Astrocyte of the spinal cord (primary cell): ENCODE measurements at regions not wholly inside any gene's neighbourhood (a gene's known extent, or its start where the extent isn't known, plus 50 kb on each side); places are given as distances from the start of the nearest gene placed in this dataset.
"Not testable (repeated sequence)": the region's sequence is repeated elsewhere in the genome, so short reads cannot be mapped to it uniquely, and the experiment has no call there.

ENCODE experiments used
- DNase-seq: peaks from one replicate; pipeline ENCODE4 v3.0.0; 2011; ENCODE audit warnings: low read depth, low spot score
- H3K4me3 ChIP-seq: 2 replicates; pipeline ENCODE4 v1.5.1; 2011; ENCODE audit warnings: low read depth, mild to moderate bottlenecking, low read length, moderate library complexity
- in situ Hi-C: cut with HindIII; loops from 2 replicates; pipeline ENCODE4 v1.10.0; 2017; ENCODE audit warnings: low sequenced_read_pairs
- TF ChIP-seq, protein P1 (sequence below): IDR thresholded peaks from 2 replicates; pipeline ENCODE4 v1.5.1; 2012; ENCODE audit warnings: low read depth, mild to moderate bottlenecking, low read length, inconsistent platforms

DNA sequence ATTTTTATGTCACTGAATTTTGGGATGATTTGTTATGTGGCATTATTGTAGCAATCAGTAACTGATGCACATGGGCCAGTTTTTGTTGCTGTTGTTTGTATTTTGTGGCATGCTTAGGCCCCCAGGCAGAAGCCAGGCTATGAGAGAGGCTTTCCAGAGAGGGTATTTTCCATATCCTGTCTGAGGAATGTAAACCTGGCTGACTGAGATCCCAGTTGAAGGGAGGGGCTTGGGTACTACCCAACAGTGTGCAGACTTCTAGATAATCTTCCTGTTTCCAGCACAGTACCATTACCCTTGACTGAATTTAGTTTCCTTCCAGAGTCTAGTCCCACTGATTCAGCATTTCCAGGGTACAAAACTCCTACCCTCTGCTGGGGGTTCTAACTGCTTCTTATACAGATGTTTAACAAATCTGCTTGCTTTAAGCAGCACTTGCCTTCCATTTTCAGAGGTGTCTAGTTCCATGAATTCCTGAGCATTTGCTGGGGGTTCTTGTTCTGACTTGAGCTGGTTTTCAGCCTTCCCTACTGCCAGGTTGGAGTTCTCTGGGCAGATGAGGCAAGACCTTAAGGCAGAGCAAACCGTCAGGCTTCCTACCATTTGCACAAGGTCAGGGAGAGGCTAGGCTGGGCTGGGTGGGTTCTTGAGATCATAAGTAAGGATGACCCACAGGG is 104.7 kb upstream of the EGFL6 start:
- in situ Hi-C loops, result no loop called here
- TF ChIP-seq, protein P1, sequence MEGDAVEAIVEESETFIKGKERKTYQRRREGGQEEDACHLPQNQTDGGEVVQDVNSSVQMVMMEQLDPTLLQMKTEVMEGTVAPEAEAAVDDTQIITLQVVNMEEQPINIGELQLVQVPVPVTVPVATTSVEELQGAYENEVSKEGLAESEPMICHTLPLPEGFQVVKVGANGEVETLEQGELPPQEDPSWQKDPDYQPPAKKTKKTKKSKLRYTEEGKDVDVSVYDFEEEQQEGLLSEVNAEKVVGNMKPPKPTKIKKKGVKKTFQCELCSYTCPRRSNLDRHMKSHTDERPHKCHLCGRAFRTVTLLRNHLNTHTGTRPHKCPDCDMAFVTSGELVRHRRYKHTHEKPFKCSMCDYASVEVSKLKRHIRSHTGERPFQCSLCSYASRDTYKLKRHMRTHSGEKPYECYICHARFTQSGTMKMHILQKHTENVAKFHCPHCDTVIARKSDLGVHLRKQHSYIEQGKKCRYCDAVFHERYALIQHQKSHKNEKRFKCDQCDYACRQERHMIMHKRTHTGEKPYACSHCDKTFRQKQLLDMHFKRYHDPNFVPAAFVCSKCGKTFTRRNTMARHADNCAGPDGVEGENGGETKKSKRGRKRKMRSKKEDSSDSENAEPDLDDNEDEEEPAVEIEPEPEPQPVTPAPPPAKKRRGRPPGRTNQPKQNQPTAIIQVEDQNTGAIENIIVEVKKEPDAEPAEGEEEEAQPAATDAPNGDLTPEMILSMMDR, result no peak
- H3K4me3 ChIP-seq, result no peak overlapping the region
- no peak for DNase-seq

GRCh38 chrX:13463608-13464007 is 105.8 kb upstream of the EGFL6 start:
- DNase-seq, result peak; percentile 80
- in situ Hi-C loops, result no loop called here
- H3K4me3 ChIP-seq, result no peak overlapping the region
- TF ChIP-seq, protein P1, result no peak

DNA sequence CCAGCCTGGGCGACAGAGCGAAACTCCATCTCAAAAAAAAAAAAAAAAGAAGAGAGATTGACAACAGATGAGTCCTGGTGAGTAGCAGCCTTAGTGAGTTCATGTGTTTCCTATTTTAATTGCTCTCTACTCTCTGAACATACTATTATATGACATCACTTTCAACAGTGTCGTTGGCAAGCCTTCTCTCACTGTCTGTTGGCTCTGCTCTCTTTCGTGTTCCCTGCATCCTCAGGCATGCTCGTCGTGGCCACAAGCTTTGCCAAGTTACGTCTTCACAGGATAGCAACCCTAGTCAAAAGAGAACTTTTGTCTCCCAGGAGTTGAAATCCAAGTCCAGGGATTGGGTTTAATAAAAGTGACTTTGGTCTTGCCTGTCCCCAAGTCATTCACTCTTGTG is 117.1 kb upstream of the EGFL6 start:
- H3K4me3 ChIP-seq, result no peak overlapping the region
- TF ChIP-seq, protein P1, result no peak
- DNase-seq, result no peak
- in situ Hi-C loops, result no loop called here

DNA sequence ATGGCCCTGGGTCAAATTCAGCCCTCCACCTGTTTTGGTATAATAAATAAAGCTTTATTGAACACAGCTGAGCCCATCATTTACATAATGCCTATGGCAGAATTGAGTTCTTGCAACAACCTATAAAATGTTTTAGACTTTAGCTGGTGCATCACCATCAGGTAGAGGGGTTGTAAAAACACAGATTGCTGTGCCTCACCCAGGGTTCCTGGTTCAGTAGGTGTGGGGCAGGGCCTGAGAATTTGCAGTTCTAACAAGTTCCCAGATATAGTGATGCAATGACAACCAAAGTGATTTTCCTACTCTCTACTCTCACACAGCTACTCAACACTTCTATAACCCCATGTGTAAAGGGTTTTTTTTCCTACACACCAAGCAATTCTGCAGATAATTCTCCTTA is 120.0 kb upstream of the EGFL6 start:
- TF ChIP-seq, protein P1, result no peak
- in situ Hi-C loops, result no loop called here
- no peak for DNase-seq
- H3K4me3 ChIP-seq, result no peak overlapping the region

DNA sequence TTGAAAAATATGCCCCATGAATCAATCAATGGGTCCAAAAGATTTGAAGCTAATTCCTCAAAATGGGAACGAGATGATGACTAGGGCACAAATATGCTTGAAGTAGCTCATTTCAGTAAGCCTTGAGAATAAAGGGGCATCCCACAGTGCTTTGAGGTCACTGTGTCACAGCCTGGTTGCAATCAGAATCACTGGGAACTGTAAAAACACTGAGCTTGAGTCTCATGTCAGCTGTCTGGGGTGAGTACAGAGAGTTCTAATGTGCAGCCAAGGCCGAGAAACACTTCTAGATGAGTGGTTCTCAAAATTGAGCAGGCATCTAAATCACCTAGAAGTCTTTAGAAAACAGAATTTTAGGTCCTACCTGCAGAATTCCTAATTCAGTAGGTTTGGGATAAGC is 120.5 kb upstream of the EGFL6 start:
- in situ Hi-C loops, result no loop called here
- DNase-seq, result no peak
- TF ChIP-seq, protein P1, result no peak
- no peak overlapping the region for H3K4me3 ChIP-seq

DNA sequence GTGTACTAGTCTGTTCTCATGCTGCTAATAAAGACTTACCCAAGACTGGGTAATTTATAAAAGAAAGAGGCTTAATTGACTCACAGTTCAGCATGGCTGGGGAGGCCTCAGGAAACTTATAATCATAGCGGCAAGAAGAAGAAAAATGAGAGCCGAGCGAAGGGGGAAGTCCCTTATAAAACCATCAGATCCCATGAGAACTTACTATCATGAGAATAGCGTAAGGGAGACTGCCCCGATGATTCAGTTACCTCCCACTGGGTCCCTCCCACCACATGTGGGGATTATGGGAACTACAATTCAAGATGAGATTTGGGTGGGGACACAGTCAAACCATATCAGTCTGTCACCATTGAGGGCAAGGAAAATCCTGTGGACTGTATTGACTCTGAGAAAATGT is 121.8 kb upstream of the ATXN3L start:
- DNase-seq, H3K4me3 ChIP-seq, in situ Hi-C loops: not testable (repeated sequence)

- in situ Hi-C loops, result no loop called here
- no peak for DNase-seq
- TF ChIP-seq, protein P1, result no peak
- H3K4me3 ChIP-seq, result no peak overlapping the region
Observed at GRCh38 chrX:13440176-13440575, 120.3 kb upstream of the ATXN3L start.
